ENCODE measurements at regions not wholly inside any gene's neighbourhood (a gene's known extent, or its start where the extent isn't known, plus 50 kb on each side); places are given as distances from the start of the nearest gene placed in this dataset.

GRCh38 chr2:74735009-74735408 is 81.0 kb downstream of the SEMA4F start:
- H3K4me1 ChIP-seq (ENCODE audit: control insufficient read depth in 2 of 2, insufficient read depth in 2 of 2, low read length in 2 of 2), result no peaks in the 10 kb centered on the region
- H3K9ac ChIP-seq (ENCODE audit: low read depth in 1 of 2, low read length in 2 of 2), result no peak overlapping the region
- H3K4me3 ChIP-seq (ENCODE audit: low read length in 2 of 2), result no peak overlapping the region
- no peaks in the 10 kb centered on the region for H3K9me3 ChIP-seq (ENCODE audit: control insufficient read depth in 2 of 2, low read length in 2 of 2)
- no peaks in the 10 kb centered on the region for H3K27me3 ChIP-seq (ENCODE audit: control insufficient read depth in 2 of 2, insufficient read depth in 2 of 2, low read length in 2 of 2)
- no peaks in the 10 kb centered on the region for H3K36me3 ChIP-seq (ENCODE audit: control insufficient read depth in 2 of 2, insufficient read depth in 2 of 2, low read length in 2 of 2)
- H3K27ac ChIP-seq (ENCODE audit: low read depth in 2 of 2, low read length in 2 of 2), result no peak overlapping the region

GRCh38 chr2:74735564-74735963 is 81.5 kb downstream of the SEMA4F start:
- Histone ChIP-seq H3K27me3 (ENCODE audit: control insufficient read depth in 2 of 2, insufficient read depth in 2 of 2, low read length in 2 of 2) (no peaks in the 10 kb centered on the region), H3K9me3 (ENCODE audit: control insufficient read depth in 2 of 2, low read length in 2 of 2) (no peaks in the 10 kb centered on the region), H3K4me1 (ENCODE audit: control insufficient read depth in 2 of 2, insufficient read depth in 2 of 2, low read length in 2 of 2) (peaks cover 0 to 3% of the 10 kb centered on the region in 2 donors), H3K27ac (ENCODE audit: low read depth in 2 of 2, low read length in 2 of 2) (no peak overlapping the region), H3K36me3 (ENCODE audit: control insufficient read depth in 2 of 2, insufficient read depth in 2 of 2, low read length in 2 of 2) (no peaks in the 10 kb centered on the region), H3K4me3 (ENCODE audit: low read length in 2 of 2) (no peak overlapping the region), H3K9ac (ENCODE audit: low read depth in 1 of 2, low read length in 2 of 2) (no peak overlapping the region)

- Histone ChIP-seq H3K4me1 (ENCODE audit: control insufficient read depth in 2 of 2, insufficient read depth in 2 of 2, low read length in 2 of 2) (peaks cover 8 to 13% of the 10 kb centered on the region in 2 donors), H3K36me3 (ENCODE audit: control insufficient read depth in 2 of 2, insufficient read depth in 2 of 2, low read length in 2 of 2) (no peaks in the 10 kb centered on the region), H3K9me3 (ENCODE audit: control insufficient read depth in 2 of 2, low read length in 2 of 2) (no peaks in the 10 kb centered on the region), H3K27ac (ENCODE audit: low read depth in 2 of 2, low read length in 2 of 2) (no peak overlapping the region), H3K9ac (ENCODE audit: low read depth in 1 of 2, low read length in 2 of 2) (no peak overlapping the region), H3K27me3 (ENCODE audit: control insufficient read depth in 2 of 2, insufficient read depth in 2 of 2, low read length in 2 of 2) (no peaks in the 10 kb centered on the region), H3K4me3 (ENCODE audit: low read length in 2 of 2) (no peak overlapping the region)
Measured at GRCh38 chr2:74736589-74736988, 82.5 kb downstream of the SEMA4F start.

GRCh38 chr2:74738586-74738985 is 84.5 kb downstream of the SEMA4F start:
- no peaks in the 10 kb centered on the region for H3K9me3 ChIP-seq (ENCODE audit: control insufficient read depth in 2 of 2, low read length in 2 of 2)
- H3K4me3 ChIP-seq (ENCODE audit: low read length in 2 of 2), result no peak overlapping the region
- H3K9ac ChIP-seq (ENCODE audit: low read depth in 1 of 2, low read length in 2 of 2), result no peak overlapping the region
- peaks cover 8 to 18% of the 10 kb centered on the region in 2 donors for H3K4me1 ChIP-seq (ENCODE audit: control insufficient read depth in 2 of 2, insufficient read depth in 2 of 2, low read length in 2 of 2)
- no peaks in the 10 kb centered on the region for H3K36me3 ChIP-seq (ENCODE audit: control insufficient read depth in 2 of 2, insufficient read depth in 2 of 2, low read length in 2 of 2)
- H3K27me3 ChIP-seq (ENCODE audit: control insufficient read depth in 2 of 2, insufficient read depth in 2 of 2, low read length in 2 of 2), result no peaks in the 10 kb centered on the region
- no peak overlapping the region for H3K27ac ChIP-seq (ENCODE audit: low read depth in 2 of 2, low read length in 2 of 2)

- no peak overlapping the region for H3K4me3 ChIP-seq (ENCODE audit: low read length in 2 of 2)
- H3K4me1 ChIP-seq (ENCODE audit: control insufficient read depth in 2 of 2, insufficient read depth in 2 of 2, low read length in 2 of 2), result peaks cover 8 to 18% of the 10 kb centered on the region in 2 donors
- no peak overlapping the region for H3K27ac ChIP-seq (ENCODE audit: low read depth in 2 of 2, low read length in 2 of 2)
- H3K36me3 ChIP-seq (ENCODE audit: control insufficient read depth in 2 of 2, insufficient read depth in 2 of 2, low read length in 2 of 2), result no peaks in the 10 kb centered on the region
- H3K9ac ChIP-seq (ENCODE audit: low read depth in 1 of 2, low read length in 2 of 2), result no peak overlapping the region
- H3K27me3 ChIP-seq (ENCODE audit: control insufficient read depth in 2 of 2, insufficient read depth in 2 of 2, low read length in 2 of 2), result no peaks in the 10 kb centered on the region
- H3K9me3 ChIP-seq (ENCODE audit: control insufficient read depth in 2 of 2, low read length in 2 of 2), result no peaks in the 10 kb centered on the region
Measured at GRCh38 chr2:74739129-74739528, 85.1 kb downstream of the SEMA4F start.

GRCh38 chr2:74739733-74740241 is 85.7 kb downstream of the SEMA4F start:
- no peaks in the 10 kb centered on the region for H3K9me3 ChIP-seq (ENCODE audit: control insufficient read depth in 2 of 2, low read length in 2 of 2)
- no peak overlapping the region for H3K9ac ChIP-seq (ENCODE audit: low read depth in 1 of 2, low read length in 2 of 2)
- no peak overlapping the region for H3K4me3 ChIP-seq (ENCODE audit: low read length in 2 of 2)
- no peaks in the 10 kb centered on the region for H3K36me3 ChIP-seq (ENCODE audit: control insufficient read depth in 2 of 2, insufficient read depth in 2 of 2, low read length in 2 of 2)
- no peak overlapping the region for H3K27ac ChIP-seq (ENCODE audit: low read depth in 2 of 2, low read length in 2 of 2)
- no peaks in the 10 kb centered on the region for H3K27me3 ChIP-seq (ENCODE audit: control insufficient read depth in 2 of 2, insufficient read depth in 2 of 2, low read length in 2 of 2)
- H3K4me1 ChIP-seq (ENCODE audit: control insufficient read depth in 2 of 2, insufficient read depth in 2 of 2, low read length in 2 of 2), result peaks cover 8 to 18% of the 10 kb centered on the region in 2 donors

- H3K27me3 ChIP-seq (ENCODE audit: control insufficient read depth in 2 of 2, insufficient read depth in 2 of 2, low read length in 2 of 2), result no peaks in the 10 kb centered on the region
- H3K4me3 ChIP-seq (ENCODE audit: low read length in 2 of 2), result peak overlapping the region in 1 of 2 donors; percentile 7
- H3K9ac ChIP-seq (ENCODE audit: low read depth in 1 of 2, low read length in 2 of 2), result peak overlapping the region in 1 of 2 donors; percentile 13
- H3K9me3 ChIP-seq (ENCODE audit: control insufficient read depth in 2 of 2, low read length in 2 of 2), result no peaks in the 10 kb centered on the region
- peaks cover 10 to 19% of the 10 kb centered on the region in 2 donors for H3K4me1 ChIP-seq (ENCODE audit: control insufficient read depth in 2 of 2, insufficient read depth in 2 of 2, low read length in 2 of 2)
- peak overlapping the region; percentile 49 to 71 for H3K27ac ChIP-seq (ENCODE audit: low read depth in 2 of 2, low read length in 2 of 2)
- no peaks in the 10 kb centered on the region for H3K36me3 ChIP-seq (ENCODE audit: control insufficient read depth in 2 of 2, insufficient read depth in 2 of 2, low read length in 2 of 2)
Measured at GRCh38 chr2:74740395-74740740, 86.3 kb downstream of the SEMA4F start.

GRCh38 chr2:74740741-74741431 is 86.8 kb downstream of the SEMA4F start:
- H3K4me1 ChIP-seq (ENCODE audit: control insufficient read depth in 2 of 2, insufficient read depth in 2 of 2, low read length in 2 of 2), result peaks cover 14 to 24% of the 10 kb centered on the region in 2 donors
- peak overlapping the region in 1 of 2 donors; percentile 13 for H3K9ac ChIP-seq (ENCODE audit: low read depth in 1 of 2, low read length in 2 of 2)
- H3K4me3 ChIP-seq (ENCODE audit: low read length in 2 of 2), result peak overlapping the region in 1 of 2 donors; percentile 7
- H3K36me3 ChIP-seq (ENCODE audit: control insufficient read depth in 2 of 2, insufficient read depth in 2 of 2, low read length in 2 of 2), result no peaks in the 10 kb centered on the region
- no peaks in the 10 kb centered on the region for H3K27me3 ChIP-seq (ENCODE audit: control insufficient read depth in 2 of 2, insufficient read depth in 2 of 2, low read length in 2 of 2)
- H3K27ac ChIP-seq (ENCODE audit: low read depth in 2 of 2, low read length in 2 of 2), result peak overlapping the region; percentile 64 to 71
- H3K9me3 ChIP-seq (ENCODE audit: control insufficient read depth in 2 of 2, low read length in 2 of 2), result no peaks in the 10 kb centered on the region

- Histone ChIP-seq H3K4me1 (ENCODE audit: control insufficient read depth in 2 of 2, insufficient read depth in 2 of 2, low read length in 2 of 2) (peaks cover 20 to 31% of the 10 kb centered on the region in 2 donors), H3K27ac (ENCODE audit: low read depth in 2 of 2, low read length in 2 of 2) (peak overlapping the region in 1 of 2 donors; percentile 71), H3K27me3 (ENCODE audit: control insufficient read depth in 2 of 2, insufficient read depth in 2 of 2, low read length in 2 of 2) (no peaks in the 10 kb centered on the region), H3K9ac (ENCODE audit: low read depth in 1 of 2, low read length in 2 of 2) (no peak overlapping the region), H3K4me3 (ENCODE audit: low read length in 2 of 2) (no peak overlapping the region), H3K36me3 (ENCODE audit: control insufficient read depth in 2 of 2, insufficient read depth in 2 of 2, low read length in 2 of 2) (no peaks in the 10 kb centered on the region), H3K9me3 (ENCODE audit: control insufficient read depth in 2 of 2, low read length in 2 of 2) (no peaks in the 10 kb centered on the region)
Measured at GRCh38 chr2:74741629-74742028, 87.6 kb downstream of the SEMA4F start.

- no peaks in the 10 kb centered on the region for H3K9me3 ChIP-seq (ENCODE audit: control insufficient read depth in 2 of 2, low read length in 2 of 2)
- no peaks in the 10 kb centered on the region for H3K27me3 ChIP-seq (ENCODE audit: control insufficient read depth in 2 of 2, insufficient read depth in 2 of 2, low read length in 2 of 2)
- H3K27ac ChIP-seq (ENCODE audit: low read depth in 2 of 2, low read length in 2 of 2), result no peak overlapping the region
- H3K4me3 ChIP-seq (ENCODE audit: low read length in 2 of 2), result no peak overlapping the region
- H3K36me3 ChIP-seq (ENCODE audit: control insufficient read depth in 2 of 2, insufficient read depth in 2 of 2, low read length in 2 of 2), result no peaks in the 10 kb centered on the region
- no peak overlapping the region for H3K9ac ChIP-seq (ENCODE audit: low read depth in 1 of 2, low read length in 2 of 2)
- H3K4me1 ChIP-seq (ENCODE audit: control insufficient read depth in 2 of 2, insufficient read depth in 2 of 2, low read length in 2 of 2), result peaks cover 20 to 31% of the 10 kb centered on the region in 2 donors
Measured at GRCh38 chr2:74742471-74742870, 88.4 kb downstream of the SEMA4F start.

All from mucosa of rectum (tissue), 2 donors.